OCI-LY3 (cell line): ENCODE measurements at regions not wholly inside any gene's neighbourhood (a gene's known extent, or its start where the extent isn't known, plus 50 kb on each side); places are given as distances from the start of the nearest gene placed in this dataset.

ENCODE experiments used
- H2AFZ ChIP-seq: fragments of 200-600, 300-600 bp; shearing (Covaris generic); 2 replicates; pipeline ENCODE4 v1.6.0; 2014; ENCODE audit warnings: antibody characterized with exemption, low read depth, low read length
- H3K27ac ChIP-seq: fragments of 200-600, 300-600 bp; sonication (generic); 2 replicates; pipeline ENCODE4 v1.5.1; 2014; ENCODE audit warnings: mild to moderate bottlenecking, low read length, moderate library complexity, mixed read lengths
- H3K27me3 ChIP-seq: fragments of 200-600, 300-600 bp; sonication (generic); 2 replicates; pipeline ENCODE4 v1.6.1; 2014; ENCODE audit warnings: low read depth, low read length, mixed read lengths
- H3K36me3 ChIP-seq: fragments of 200-600, 300-600 bp; sonication (generic); replicated peaks from 2 replicates; pipeline ENCODE3; 2014; ENCODE audit warnings: low read depth, low read length, mixed read lengths
- H3K4me1 ChIP-seq: fragments of 300-600, 200-600 bp; sonication (generic); 2 replicates; pipeline ENCODE4 v1.6.1; 2014; ENCODE audit warnings: low read length, mixed read lengths
- H3K4me2 ChIP-seq: fragments of 200-600, 300-600 bp; sonication (generic); 2 replicates; pipeline ENCODE4 v1.6.1; 2014; ENCODE audit warnings: low read length, mixed read lengths
- H3K4me3 ChIP-seq: fragments of 300-600, 200-600 bp; sonication (generic); 2 replicates; pipeline ENCODE4 v1.5.1; 2014; ENCODE audit warnings: antibody characterized with exemption, mild to moderate bottlenecking, low read length, moderate library complexity
- H3K79me2 ChIP-seq: fragments of 300-600, 200-600 bp; shearing (Covaris generic); 2 replicates; pipeline ENCODE4 v1.6.1; 2014; ENCODE audit warnings: mild to moderate bottlenecking, low read length, mixed read lengths
- H3K9ac ChIP-seq: fragments of 300-600, 200-600 bp; shearing (Covaris generic); 2 replicates; pipeline ENCODE4 v1.6.0; 2014; ENCODE audit warnings: mild to moderate bottlenecking, low read length, moderate library complexity
- H3K9me3 ChIP-seq: fragments of 200-600, 300-600 bp; shearing (Covaris generic); 2 replicates; pipeline ENCODE4 v1.6.1; 2014; ENCODE audit warnings: low read length, mixed read lengths; ENCODE audit not compliant: insufficient read depth
- H4K20me1 ChIP-seq: fragments of 200-600, 300-600 bp; sonication (generic); 2 replicates; pipeline ENCODE4 v1.6.1; 2016; ENCODE audit warnings: low read length, mixed read lengths; ENCODE audit not compliant: insufficient read depth
- EZH2phosphoT487 ChIP-seq: fragments of 200-600 bp; shearing (Covaris generic); IDR thresholded peaks from 2 replicates; pipeline ENCODE4 v1.6.1; 2018; ENCODE audit warnings: antibody characterized with exemption, mixed run types, low read depth
- TF ChIP-seq, protein P1 (sequence below): fragments of 200-600, 300-600 bp; sonication (generic); IDR thresholded peaks from 2 replicates; pipeline ENCODE4 v1.5.1; 2014; ENCODE audit warnings: antibody characterized with exemption, low read length, low read depth

DNA sequence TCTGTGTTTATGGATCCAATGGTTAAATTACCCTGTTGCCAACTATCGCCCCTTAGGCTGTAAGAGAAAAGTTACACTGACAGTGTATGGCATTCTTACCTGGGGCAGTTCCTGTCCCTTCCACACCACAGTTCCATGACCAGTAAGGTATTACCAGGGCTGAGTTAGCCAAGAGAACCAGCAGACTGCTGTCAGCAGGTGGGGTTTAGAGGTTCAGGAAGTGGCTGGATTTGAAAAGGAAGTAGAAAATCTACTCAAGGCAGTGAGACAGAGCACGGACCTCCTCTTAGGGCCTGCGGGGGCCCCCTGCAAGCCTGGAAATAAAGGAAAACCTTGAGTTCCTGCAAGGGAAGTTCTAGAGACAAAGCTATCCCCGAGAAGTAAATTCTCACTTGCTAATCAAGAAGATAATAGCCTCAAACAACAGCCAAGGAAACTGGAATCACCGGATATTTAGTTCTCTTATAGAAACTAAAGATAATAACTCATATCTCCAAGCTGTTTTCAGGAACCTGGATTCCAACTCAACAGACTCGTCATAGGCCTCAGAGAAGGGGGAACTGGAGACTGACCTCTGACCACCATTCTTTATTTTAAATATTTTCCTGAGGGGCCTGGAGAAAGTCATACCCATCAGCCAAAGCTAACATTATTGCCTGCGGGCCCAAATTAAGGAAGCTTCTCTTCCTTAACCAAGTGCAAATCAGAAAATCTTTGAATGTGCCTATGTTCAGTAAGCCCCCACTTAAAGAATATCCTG, 161.7 kb downstream of the ANXA2 start:
- Histone ChIP-seq H3K27me3 (no peaks in the 10 kb centered on the region), H3K4me2 (no peak overlapping the region), H2AFZ (no peak overlapping the region), H3K4me3 (no peak overlapping the region), H3K36me3 (no peaks in the 10 kb centered on the region), H3K9ac (no peak overlapping the region), H3K9me3 (no peaks in the 10 kb centered on the region), H3K79me2 (no peaks in the 10 kb centered on the region), H3K27ac (no peak overlapping the region), H3K4me1 (no peaks in the 10 kb centered on the region), H4K20me1 (no peaks in the 10 kb centered on the region)
- TF ChIP-seq, protein P1, sequence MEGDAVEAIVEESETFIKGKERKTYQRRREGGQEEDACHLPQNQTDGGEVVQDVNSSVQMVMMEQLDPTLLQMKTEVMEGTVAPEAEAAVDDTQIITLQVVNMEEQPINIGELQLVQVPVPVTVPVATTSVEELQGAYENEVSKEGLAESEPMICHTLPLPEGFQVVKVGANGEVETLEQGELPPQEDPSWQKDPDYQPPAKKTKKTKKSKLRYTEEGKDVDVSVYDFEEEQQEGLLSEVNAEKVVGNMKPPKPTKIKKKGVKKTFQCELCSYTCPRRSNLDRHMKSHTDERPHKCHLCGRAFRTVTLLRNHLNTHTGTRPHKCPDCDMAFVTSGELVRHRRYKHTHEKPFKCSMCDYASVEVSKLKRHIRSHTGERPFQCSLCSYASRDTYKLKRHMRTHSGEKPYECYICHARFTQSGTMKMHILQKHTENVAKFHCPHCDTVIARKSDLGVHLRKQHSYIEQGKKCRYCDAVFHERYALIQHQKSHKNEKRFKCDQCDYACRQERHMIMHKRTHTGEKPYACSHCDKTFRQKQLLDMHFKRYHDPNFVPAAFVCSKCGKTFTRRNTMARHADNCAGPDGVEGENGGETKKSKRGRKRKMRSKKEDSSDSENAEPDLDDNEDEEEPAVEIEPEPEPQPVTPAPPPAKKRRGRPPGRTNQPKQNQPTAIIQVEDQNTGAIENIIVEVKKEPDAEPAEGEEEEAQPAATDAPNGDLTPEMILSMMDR: no peak
- TF ChIP-seq EZH2phosphoT487: no peak

GRCh38 chr15:60237446-60237845, 160.3 kb downstream of the ANXA2 start:
- no peak overlapping the region for H3K27ac ChIP-seq
- H3K9me3 ChIP-seq: no peaks in the 10 kb centered on the region
- no peaks in the 10 kb centered on the region for H4K20me1 ChIP-seq
- H3K79me2 ChIP-seq: no peaks in the 10 kb centered on the region
- no peaks in the 10 kb centered on the region for H3K4me1 ChIP-seq
- no peak overlapping the region for H3K9ac ChIP-seq
- no peak overlapping the region for H3K4me2 ChIP-seq
- H2AFZ ChIP-seq: no peak overlapping the region
- TF ChIP-seq, protein P1: no peak
- no peak for TF ChIP-seq EZH2phosphoT487
- H3K27me3 ChIP-seq: no peaks in the 10 kb centered on the region
- H3K36me3 ChIP-seq: no peaks in the 10 kb centered on the region
- H3K4me3 ChIP-seq: no peak overlapping the region

- TF ChIP-seq, protein P1: no peak
- TF ChIP-seq EZH2phosphoT487: no peak
- Histone ChIP-seq H2AFZ (no peak overlapping the region), H3K9ac (no peak overlapping the region), H3K4me3 (no peak overlapping the region), H3K79me2 (no peaks in the 10 kb centered on the region), H3K9me3 (no peaks in the 10 kb centered on the region), H3K4me2 (no peak overlapping the region), H3K36me3 (no peaks in the 10 kb centered on the region), H3K27ac (no peak overlapping the region), H4K20me1 (no peaks in the 10 kb centered on the region), H3K27me3 (peaks cover 5% of the 10 kb centered on the region; the same call in 1 of the 2 replicates), H3K4me1 (no peaks in the 10 kb centered on the region)
Observed at GRCh38 chr15:60243769-60244168, 154.0 kb downstream of the ANXA2 start.

- TF ChIP-seq, protein P1: no peak
- TF ChIP-seq EZH2phosphoT487: no peak
- Histone ChIP-seq H2AFZ (no peak overlapping the region), H3K36me3 (no peaks in the 10 kb centered on the region), H3K9me3 (no peaks in the 10 kb centered on the region), H3K4me1 (no peaks in the 10 kb centered on the region), H3K27me3 (peaks cover 5% of the 10 kb centered on the region; the same call in 1 of the 2 replicates), H3K79me2 (no peaks in the 10 kb centered on the region), H3K9ac (no peak overlapping the region), H3K4me3 (no peak overlapping the region), H3K27ac (no peak overlapping the region), H3K4me2 (no peak overlapping the region), H4K20me1 (no peaks in the 10 kb centered on the region)
Observed at GRCh38 chr15:60244813-60245212, 153.0 kb downstream of the ANXA2 start.
